Fibroblast of gingiva (primary cell): ENCODE measurements at regions not wholly inside any gene's neighbourhood (a gene's known extent, or its start where the extent isn't known, plus 50 kb on each side); places are given as distances from the start of the nearest gene placed in this dataset.
"Not testable (repeated sequence)": the region's sequence is repeated elsewhere in the genome, so short reads cannot be mapped to it uniquely, and the experiment has no call there.

ENCODE experiments used
- DNase-seq: peaks from one replicate; pipeline ENCODE4 v3.0.0-alpha.2; 2011; ENCODE audit warnings: low read depth

DNA sequence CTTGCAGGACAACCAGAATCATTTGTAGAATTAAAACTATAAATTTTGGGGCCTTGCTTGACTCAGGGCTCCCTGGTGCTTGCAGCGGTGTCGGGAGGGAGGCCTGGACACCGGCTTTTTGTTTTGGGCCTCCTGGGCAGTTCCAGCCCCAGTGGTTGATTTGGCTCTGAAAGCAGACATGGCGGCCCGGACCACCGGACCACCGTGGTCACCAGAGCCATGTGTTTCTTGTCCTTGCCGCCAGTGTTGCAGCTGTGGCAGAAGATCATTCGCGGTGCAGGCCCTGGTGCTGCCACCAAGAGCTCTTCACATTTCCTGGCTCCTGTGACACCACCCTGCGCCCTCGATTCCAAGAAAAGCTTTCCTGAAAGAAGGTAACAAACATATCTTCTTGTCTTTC lies 484.8 kb downstream of the BRINP3 start:
- DNase-seq, result no peak

GRCh38 chr1:190000365-190000872 lies 477.2 kb downstream of the BRINP3 start:
- no peak for DNase-seq

- no peak for DNase-seq
These were observed 476.5 kb downstream of the BRINP3 start for GRCh38 chr1:190001187-190001586.

DNA sequence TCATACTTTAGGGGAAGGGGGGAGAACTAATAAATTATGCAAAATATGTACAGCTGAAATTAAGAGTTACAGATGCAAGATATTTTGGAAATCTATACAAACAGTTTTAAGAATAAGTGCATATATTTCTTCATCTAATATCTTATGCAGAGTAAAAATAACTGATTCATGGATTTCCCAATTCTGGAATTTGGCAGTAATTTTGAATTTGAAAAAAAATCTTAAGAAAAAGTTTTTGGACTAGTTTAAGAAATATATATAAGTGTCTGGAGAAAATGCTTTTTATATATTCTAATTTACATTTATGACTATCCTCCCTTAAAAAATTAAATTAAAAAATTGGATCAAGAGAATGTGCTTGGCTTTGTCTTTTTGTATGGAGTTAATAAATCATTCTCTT lies 474.3 kb downstream of the BRINP3 start:
- DNase-seq, result no peak

- no peak for DNase-seq
These were observed 466.1 kb downstream of the BRINP3 start for GRCh38 chr1:190011585-190011984.

DNA sequence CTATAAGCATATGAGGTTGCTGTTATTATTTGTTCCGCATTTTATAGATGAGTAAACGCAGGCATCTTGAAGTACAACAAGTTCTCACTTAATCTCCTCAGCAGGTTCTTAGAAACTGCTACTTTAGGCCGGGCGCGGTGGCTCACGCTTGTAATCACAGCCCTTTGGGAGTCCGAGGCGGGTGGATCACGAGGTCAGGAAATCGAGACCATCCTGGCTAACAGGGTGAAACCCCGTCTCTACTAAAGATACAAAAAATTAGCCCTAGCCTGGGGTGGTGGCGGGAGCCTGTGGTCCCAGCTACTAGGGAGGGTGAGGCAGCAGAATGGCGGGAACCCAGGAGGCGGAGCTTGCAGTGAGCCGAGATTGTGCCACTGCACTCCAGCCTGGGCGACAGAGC lies 458.5 kb downstream of the BRINP3 start:
- not testable (repeated sequence) for DNase-seq

DNA sequence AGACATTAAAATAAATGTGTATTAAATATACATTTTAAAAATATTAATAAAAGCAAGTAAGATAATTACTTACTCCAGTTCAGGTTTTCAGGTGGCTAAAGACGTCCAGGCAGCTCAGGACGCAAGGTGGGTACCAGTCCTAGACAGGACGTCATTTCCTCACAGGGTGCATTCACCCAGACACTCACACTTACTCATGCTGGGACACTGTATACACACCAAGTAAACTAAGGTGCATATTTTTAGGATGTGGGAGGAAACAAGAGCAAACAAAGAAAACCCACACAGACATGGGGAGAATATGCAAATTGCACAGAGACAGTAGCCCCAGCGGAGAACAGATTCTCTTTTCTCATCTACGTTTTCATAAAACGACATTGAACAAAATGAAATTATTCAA lies 457.9 kb downstream of the BRINP3 start:
- no peak for DNase-seq

DNA sequence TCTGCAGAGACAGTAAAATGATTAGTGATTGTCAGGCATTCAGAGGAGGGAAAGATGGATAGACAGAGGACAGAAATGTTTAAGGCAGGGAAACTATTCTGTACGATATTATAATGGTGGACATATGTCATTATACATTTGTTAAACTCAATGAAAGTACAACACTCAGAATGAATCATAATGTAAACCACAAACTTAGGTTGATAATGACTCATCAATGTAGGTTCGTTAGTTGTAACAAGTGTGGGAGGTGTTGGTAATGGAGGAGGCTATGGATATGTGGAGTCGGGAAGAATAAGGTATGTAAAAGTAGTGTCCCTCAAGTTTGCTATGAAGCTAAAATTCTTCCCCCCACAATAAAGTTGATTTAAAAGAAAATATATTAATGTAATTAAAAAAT lies 455.0 kb downstream of the BRINP3 start:
- DNase-seq, result no peak

DNA sequence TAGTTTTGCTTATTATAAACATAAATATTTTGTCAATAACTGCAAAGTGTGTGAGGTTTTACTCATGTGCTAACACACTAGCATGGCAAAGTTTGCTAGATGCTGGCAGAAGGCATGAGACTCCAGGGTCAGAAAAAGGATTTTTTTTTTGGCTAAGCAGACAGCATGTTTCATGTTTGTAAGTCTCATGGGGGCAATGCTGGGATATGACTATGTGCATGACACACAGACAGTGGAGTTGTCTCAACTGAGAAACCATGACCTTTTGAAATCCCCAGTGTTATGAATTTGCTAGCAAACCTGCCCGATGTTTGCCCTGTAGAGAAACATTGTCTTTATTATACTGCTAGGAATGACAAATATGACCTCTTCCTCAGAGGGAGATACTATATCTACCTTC lies 448.2 kb downstream of the BRINP3 start:
- DNase-seq, result no peak

GRCh38 chr1:190043655-190044054 lies 434.0 kb downstream of the BRINP3 start:
- no peak for DNase-seq

GRCh38 chr1:190046231-190046630 lies 431.4 kb downstream of the BRINP3 start:
- DNase-seq, result no peak
